ENCODE measurements at regions not wholly inside any gene's neighbourhood (a gene's known extent, or its start where the extent isn't known, plus 50 kb on each side); places are given as distances from the start of the nearest gene placed in this dataset.
"Not testable (repeated sequence)": the region's sequence is repeated elsewhere in the genome, so short reads cannot be mapped to it uniquely, and the experiment has no call there.

DNA sequence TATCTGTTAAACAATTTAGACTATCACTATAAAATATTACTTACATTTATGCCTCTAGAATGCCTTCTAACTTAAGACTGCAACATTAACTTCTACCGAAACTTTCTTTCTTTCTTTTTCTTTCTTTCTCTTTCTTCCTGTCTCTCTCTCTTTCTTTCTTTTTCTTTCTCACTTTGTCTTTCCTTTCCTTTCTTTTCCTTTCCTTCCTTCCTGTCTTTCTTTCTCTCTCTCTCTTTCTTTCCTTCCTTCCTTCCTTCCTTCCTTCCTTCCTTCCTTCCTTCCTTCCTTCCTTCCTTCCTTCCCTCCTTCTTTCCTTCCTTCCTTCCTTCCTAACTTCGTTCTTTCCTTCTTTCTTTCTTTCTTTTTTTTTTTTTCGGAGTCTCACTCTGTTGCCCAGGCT lies 1071.9 kb upstream of the ATXN8OS start:
- TF ChIP-seq, protein P1, sequence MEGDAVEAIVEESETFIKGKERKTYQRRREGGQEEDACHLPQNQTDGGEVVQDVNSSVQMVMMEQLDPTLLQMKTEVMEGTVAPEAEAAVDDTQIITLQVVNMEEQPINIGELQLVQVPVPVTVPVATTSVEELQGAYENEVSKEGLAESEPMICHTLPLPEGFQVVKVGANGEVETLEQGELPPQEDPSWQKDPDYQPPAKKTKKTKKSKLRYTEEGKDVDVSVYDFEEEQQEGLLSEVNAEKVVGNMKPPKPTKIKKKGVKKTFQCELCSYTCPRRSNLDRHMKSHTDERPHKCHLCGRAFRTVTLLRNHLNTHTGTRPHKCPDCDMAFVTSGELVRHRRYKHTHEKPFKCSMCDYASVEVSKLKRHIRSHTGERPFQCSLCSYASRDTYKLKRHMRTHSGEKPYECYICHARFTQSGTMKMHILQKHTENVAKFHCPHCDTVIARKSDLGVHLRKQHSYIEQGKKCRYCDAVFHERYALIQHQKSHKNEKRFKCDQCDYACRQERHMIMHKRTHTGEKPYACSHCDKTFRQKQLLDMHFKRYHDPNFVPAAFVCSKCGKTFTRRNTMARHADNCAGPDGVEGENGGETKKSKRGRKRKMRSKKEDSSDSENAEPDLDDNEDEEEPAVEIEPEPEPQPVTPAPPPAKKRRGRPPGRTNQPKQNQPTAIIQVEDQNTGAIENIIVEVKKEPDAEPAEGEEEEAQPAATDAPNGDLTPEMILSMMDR (conservative IDR thresholded peaks at IDR 0.05; ENCODE audit: low read length): no peak
- no peak overlapping the region for H3K4me3 ChIP-seq (ENCODE audit: low read length)
- no peak for DNase-seq (ENCODE audit: low read depth)

DNA sequence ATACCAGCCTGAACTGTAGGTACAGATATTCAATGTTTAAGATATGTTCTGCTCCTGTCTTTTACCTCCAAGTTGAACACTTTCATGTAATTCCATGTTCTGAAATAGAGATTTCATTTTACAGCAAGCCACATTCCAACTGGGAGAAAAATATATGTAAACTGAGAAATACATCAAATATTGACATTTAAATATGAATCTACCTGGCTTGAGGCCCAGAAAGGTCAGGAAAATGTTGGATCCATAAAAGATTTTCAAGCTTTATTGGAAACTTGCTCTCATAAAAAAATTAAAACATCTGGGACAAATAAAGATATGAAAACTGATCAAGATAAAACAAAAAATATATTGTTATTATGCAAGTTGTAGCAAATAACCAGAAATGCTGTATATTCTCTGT lies 1078.7 kb upstream of the ATXN8OS start:
- TF ChIP-seq, protein P1 (conservative IDR thresholded peaks at IDR 0.05; ENCODE audit: low read length): no peak
- no peak overlapping the region for H3K4me3 ChIP-seq (ENCODE audit: low read length)
- no peak for DNase-seq (ENCODE audit: low read depth)

DNA sequence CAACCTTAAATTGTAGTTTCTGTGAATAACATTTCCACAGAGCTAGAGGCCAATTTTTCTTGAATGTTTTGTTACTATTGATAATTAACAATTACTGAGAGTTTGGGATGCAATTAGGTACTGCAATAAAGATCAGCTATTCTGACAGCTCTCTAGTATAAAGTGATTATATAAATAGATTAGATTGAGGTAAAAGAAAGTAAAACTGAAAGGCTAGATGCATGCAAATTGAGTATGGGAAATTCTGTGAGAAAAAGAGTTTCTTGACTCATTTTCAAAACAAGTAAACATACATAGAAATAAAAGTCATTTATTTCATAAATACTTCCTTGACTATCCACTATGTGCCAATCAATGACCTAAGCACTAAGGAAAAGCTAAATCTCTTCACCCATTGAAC lies 1087.5 kb upstream of the ATXN8OS start:
- no peak overlapping the region for H3K4me3 ChIP-seq (ENCODE audit: low read length)
- TF ChIP-seq, protein P1 (conservative IDR thresholded peaks at IDR 0.05; ENCODE audit: low read length): no peak
- no peak for DNase-seq (ENCODE audit: low read depth)

DNA sequence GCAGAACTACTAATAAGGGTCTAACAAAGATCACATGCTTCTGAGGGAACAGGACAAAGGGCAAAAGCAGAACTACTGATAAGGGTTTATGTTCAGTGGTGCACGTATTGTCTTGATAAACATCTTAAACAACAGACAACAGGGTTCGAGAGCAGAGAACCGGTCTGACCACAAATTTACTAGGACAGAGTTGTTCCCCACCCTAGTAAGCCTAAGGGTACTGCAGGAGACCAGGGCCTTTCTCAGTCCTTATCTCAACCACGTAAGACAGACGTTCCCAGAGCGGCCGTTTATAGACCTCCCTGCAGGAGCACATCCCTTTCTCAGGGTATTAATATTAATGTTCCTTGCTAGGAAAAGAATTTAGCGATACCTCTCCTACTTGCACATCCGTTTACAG lies 1089.5 kb upstream of the ATXN8OS start:
- H3K4me3 ChIP-seq (ENCODE audit: low read length); DNase-seq (ENCODE audit: low read depth): not testable (repeated sequence)

DNA sequence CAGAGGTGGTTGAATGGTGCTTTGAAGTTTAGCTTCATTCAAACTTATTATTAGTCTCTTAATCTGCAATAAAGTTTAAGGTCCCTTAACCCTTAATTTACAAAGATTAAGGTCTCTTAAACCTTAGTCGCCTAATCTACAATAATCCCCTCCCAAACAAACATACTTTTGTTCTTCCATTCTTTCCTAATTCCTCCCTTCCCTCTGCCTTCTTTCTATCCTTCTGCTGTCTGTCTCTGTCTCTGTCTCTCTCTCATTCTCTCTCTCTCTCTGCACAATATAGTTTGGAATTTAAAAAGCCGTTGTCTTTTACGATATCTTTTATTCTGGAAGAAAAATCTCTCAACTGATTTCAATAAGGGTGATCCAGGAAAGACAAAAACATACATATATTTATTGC lies 1096.8 kb upstream of the ATXN8OS start:
- no peak overlapping the region for H3K4me3 ChIP-seq (ENCODE audit: low read length)
- TF ChIP-seq, protein P1 (conservative IDR thresholded peaks at IDR 0.05; ENCODE audit: low read length): no peak
- no peak for DNase-seq (ENCODE audit: low read depth)

DNA sequence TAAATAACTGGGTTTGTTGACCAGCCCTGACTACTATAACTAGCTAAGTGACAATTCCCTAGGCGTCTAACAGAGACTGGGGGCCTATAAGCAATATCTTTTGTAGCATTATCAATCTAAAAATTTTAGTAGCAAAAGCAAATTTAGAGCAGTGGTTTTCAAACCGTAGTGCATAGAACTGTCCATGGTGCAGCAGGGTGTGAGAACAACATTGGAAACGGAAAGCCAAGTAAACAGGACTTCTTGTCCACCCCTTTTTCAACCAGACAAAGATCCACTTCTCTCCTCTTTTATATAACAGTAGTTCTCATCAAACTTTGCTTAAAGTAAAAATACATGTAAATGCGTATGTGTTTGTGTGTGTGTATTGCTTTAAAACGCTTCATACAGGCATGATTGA lies 1099.1 kb upstream of the ATXN8OS start:
- no peak overlapping the region for H3K4me3 ChIP-seq (ENCODE audit: low read length)
- no peak for DNase-seq (ENCODE audit: low read depth)
- TF ChIP-seq, protein P1 (conservative IDR thresholded peaks at IDR 0.05; ENCODE audit: low read length): no peak

DNA sequence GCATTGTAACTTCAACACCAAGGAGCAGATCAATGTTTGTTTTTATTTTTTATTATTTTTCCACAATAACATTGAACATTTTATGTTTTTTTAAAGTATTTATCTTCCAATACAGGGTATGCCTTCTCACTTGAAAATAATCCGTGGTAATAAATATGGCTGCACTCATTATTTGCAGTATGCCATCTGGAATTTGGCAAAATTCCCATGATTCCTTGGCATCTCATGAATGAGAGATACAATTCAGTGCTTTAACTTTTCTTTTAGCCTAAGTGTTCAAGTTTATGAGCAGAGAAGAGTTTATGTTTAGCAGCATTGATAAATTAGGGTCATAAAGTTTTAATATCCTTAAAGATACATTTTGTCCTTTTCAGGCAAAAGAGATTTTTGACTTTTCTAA lies 1109.6 kb upstream of the ATXN8OS start:
- no peak overlapping the region for H3K4me3 ChIP-seq (ENCODE audit: low read length)
- TF ChIP-seq, protein P1 (conservative IDR thresholded peaks at IDR 0.05; ENCODE audit: low read length): no peak
- DNase-seq (ENCODE audit: low read depth): no peak

DNA sequence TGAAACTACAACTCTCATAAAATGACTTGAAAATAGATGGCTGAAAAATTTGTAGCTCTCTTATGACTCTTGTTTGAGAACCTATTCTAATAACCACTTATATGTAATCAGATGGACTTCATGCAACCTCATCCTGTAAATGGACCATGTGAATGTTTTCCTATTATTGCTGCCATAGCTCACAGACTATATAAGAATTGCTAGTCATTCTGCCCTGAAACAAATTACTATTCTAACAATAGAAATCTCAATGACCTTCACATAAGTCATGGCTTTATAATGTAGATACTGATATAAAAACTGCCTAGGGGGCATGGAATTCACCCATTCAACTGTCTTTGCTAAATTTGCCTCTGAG lies 1111.0 kb upstream of the ATXN8OS start:
- TF ChIP-seq, protein P1 (conservative IDR thresholded peaks at IDR 0.05; ENCODE audit: low read length): no peak
- DNase-seq (ENCODE audit: low read depth): no peak
- no peak overlapping the region for H3K4me3 ChIP-seq (ENCODE audit: low read length)

Measured in AG10803 (cell line).